ENCODE measurements at regions not wholly inside any gene's neighbourhood (a gene's known extent, or its start where the extent isn't known, plus 50 kb on each side); places are given as distances from the start of the nearest gene placed in this dataset.
"Not testable (repeated sequence)": the region's sequence is repeated elsewhere in the genome, so short reads cannot be mapped to it uniquely, and the experiment has no call there.

- DNase-seq: no peak
Measured at GRCh38 chr3:116512281-116512680, 67.0 kb upstream of the LSAMP start.

- DNase-seq: no peak
Measured at GRCh38 chr3:116512931-116513330, 67.6 kb upstream of the LSAMP start.

- no peak for DNase-seq
Measured at GRCh38 chr3:116515973-116516372, 70.7 kb upstream of the LSAMP start.

GRCh38 chr3:116517308-116517707 lies 72.0 kb upstream of the LSAMP start:
- no peak for DNase-seq

GRCh38 chr3:116519101-116519500 lies 73.8 kb upstream of the LSAMP start:
- not testable (repeated sequence) for DNase-seq

- DNase-seq: not testable (repeated sequence)
Measured at GRCh38 chr3:116519823-116520222, 74.5 kb upstream of the LSAMP start.

GRCh38 chr3:116524453-116525210 lies 79.3 kb upstream of the LSAMP start:
- DNase-seq: peak; percentile 42

GRCh38 chr3:116552246-116552645 lies 107.0 kb upstream of the LSAMP start:
- DNase-seq: no peak

- DNase-seq: no peak
Measured at GRCh38 chr3:116553355-116553754, 108.1 kb upstream of the LSAMP start.

- no peak for DNase-seq
Measured at GRCh38 chr3:116561529-116561928, 116.2 kb upstream of the LSAMP start.

GRCh38 chr3:116563351-116563750 lies 118.1 kb upstream of the LSAMP start:
- no peak for DNase-seq

- no peak for DNase-seq
Measured at GRCh38 chr3:116566478-116566960, 121.2 kb upstream of the LSAMP start.

- no peak for DNase-seq
Measured at GRCh38 chr3:116569611-116570010, 124.3 kb upstream of the LSAMP start.

GRCh38 chr3:116579840-116580239 lies 129.7 kb upstream of the TUSC7 start:
- DNase-seq: peak; percentile 45

GRCh38 chr3:116586285-116586944 lies 123.2 kb upstream of the TUSC7 start:
- no peak for DNase-seq

GRCh38 chr3:116591236-116591635 lies 118.3 kb upstream of the TUSC7 start:
- no peak for DNase-seq

GRCh38 chr3:116601206-116601605 lies 108.4 kb upstream of the TUSC7 start:
- no peak for DNase-seq

- no peak for DNase-seq
Measured at GRCh38 chr3:116607205-116607604, 102.4 kb upstream of the TUSC7 start.

GRCh38 chr3:116610124-116610523 lies 99.5 kb upstream of the TUSC7 start:
- DNase-seq: no peak

- peak; percentile 25 for DNase-seq
Measured at GRCh38 chr3:116614795-116615362, 94.7 kb upstream of the TUSC7 start.

GRCh38 chr3:116618138-116618537 lies 91.4 kb upstream of the TUSC7 start:
- no peak for DNase-seq

GRCh38 chr3:116618930-116619329 lies 90.6 kb upstream of the TUSC7 start:
- DNase-seq: no peak

- no peak for DNase-seq
Measured at GRCh38 chr3:116630494-116630893, 79.1 kb upstream of the TUSC7 start.

GRCh38 chr3:116639641-116640040 lies 69.9 kb upstream of the TUSC7 start:
- DNase-seq: no peak

Measured in fibroblast of skin of scalp (primary cell).